Caco-2 (cell line): ENCODE measurements at regions not wholly inside any gene's neighbourhood (a gene's known extent, or its start where the extent isn't known, plus 50 kb on each side); places are given as distances from the start of the nearest gene placed in this dataset.

Source experiments
- BruUV-seq: library from RNA; stranded (reverse); fragments of 400-500 nt; replicated peaks from 2 replicates; lab custom pipeline; 2021; lab: Mats Ljungman, UMichigan
- CTCF ChIA-PET: fragments of 300-600 bp; sonication (Branson Sonifier 250); formaldehyde crosslinking; loops from one replicate; lab custom pipeline; 2022; ENCODE audit warnings: antibody characterized with exemption; lab: Charles Lee
- POLR2A ChIA-PET: fragments of 300-600 bp; sonication (Branson Sonifier 250); formaldehyde crosslinking; loops from one replicate; lab custom pipeline; 2022; ENCODE audit warnings: antibody characterized with exemption; lab: Charles Lee
- DNase-seq, 2 experiments: peaks; one replicate each; pipeline versions ENCODE4 v3.0.0 to v3.0.0-alpha.2; 2020 to 2022
- H3K27me3 ChIP-seq: replicated peaks from 2 replicates; pipeline ENCODE4 v1.6.0; 2011; ENCODE audit warnings: low read length; ENCODE audit not compliant: control insufficient read depth, insufficient read depth
- H3K36me3 ChIP-seq: 2 replicates; pipeline ENCODE4 v1.5.1; 2011; ENCODE audit warnings: low read length; ENCODE audit not compliant: control insufficient read depth, insufficient read depth
- H3K4me1 ChIP-seq: fragments of 250-450 bp; sonication (Bioruptor Pico); 2 replicates; pipeline ENCODE4 v1.5.1; 2020; ENCODE audit warnings: mild to moderate bottlenecking
- H3K4me3 ChIP-seq: 2 replicates; pipeline ENCODE4 v1.5.1; 2011; ENCODE audit warnings: low read depth, mild to moderate bottlenecking, control low read depth, low read length
- H3K9me3 ChIP-seq: fragments of 250-450 bp; sonication (Bioruptor Pico); 2 replicates; pipeline ENCODE4 v1.5.1; 2020; ENCODE audit warnings: mild to moderate bottlenecking, moderate library complexity
- H3K27ac Mint-ChIP-seq: one replicate; pipeline ENCODE4 v1.8.0; 2022; ENCODE audit warnings: mixed read lengths; ENCODE audit not compliant: unreplicated experiment
- H3K27me3 Mint-ChIP-seq: one replicate; pipeline ENCODE4 v1.8.0; 2022; ENCODE audit warnings: mixed read lengths; ENCODE audit not compliant: insufficient read depth, unreplicated experiment
- H3K36me3 Mint-ChIP-seq: one replicate; pipeline ENCODE4 v1.8.0; 2022; ENCODE audit warnings: mild to moderate bottlenecking, mixed read lengths; ENCODE audit not compliant: insufficient read depth, unreplicated experiment
- H3K4me1 Mint-ChIP-seq: one replicate; pipeline ENCODE4 v1.8.0; 2022; ENCODE audit warnings: low read depth, mixed read lengths; ENCODE audit not compliant: unreplicated experiment
- H3K4me3 Mint-ChIP-seq: one replicate; pipeline ENCODE4 v1.8.0; 2022; ENCODE audit warnings: mild to moderate bottlenecking, moderate library complexity, mixed read lengths; ENCODE audit not compliant: unreplicated experiment
- H3K9me3 Mint-ChIP-seq: one replicate; pipeline ENCODE4 v1.8.0; 2022; ENCODE audit warnings: mixed read lengths; ENCODE audit not compliant: unreplicated experiment
- CTCF ChIP-seq, 2 experiments: fragments of 200-600 bp in 1 of 2; IDR thresholded peaks; 1 replicate in 1 of 2; 2 replicates in 1 of 2; pipeline versions ENCODE4 v1.5.1 to v1.8.0; 2011 to 2022; ENCODE audit warnings: antibody characterized with exemption in 1 of 2, control low read depth in 1 of 2, inconsistent platforms in 1 of 2, low read depth in 1 of 2, low read length in 1 of 2, mild to moderate bottlenecking in 1 of 2, moderate library complexity in 1 of 2; ENCODE audit not compliant: insufficient read depth in 1 of 2, severe bottlenecking in 1 of 2, unreplicated experiment in 1 of 2
- intact Hi-C: fragments of 100-400 bp; cut with micrococcal nuclease; formaldehyde crosslinking; loops from one replicate; pipeline ENCODE4 v1.10.0; 2022; ENCODE audit not compliant: unreplicated experiment

GRCh38 chr5:38104497-38105230 lies 153.7 kb upstream of the EGFLAM start:
- no peaks in the 10 kb centered on the region for H3K9me3 Mint-ChIP-seq
- H3K36me3 Mint-ChIP-seq = no peaks in the 10 kb centered on the region
- no peak overlapping the region for H3K27ac Mint-ChIP-seq
- ChIA-PET POLR2A (no interaction called here), CTCF (no interaction called here)
- no peak overlapping the region for H3K4me3 Mint-ChIP-seq
- peaks cover 9% of the 10 kb centered on the region for H3K4me1 ChIP-seq
- no peaks in the 10 kb centered on the region for H3K27me3 ChIP-seq
- no peaks in the 10 kb centered on the region for H3K36me3 ChIP-seq
- DNase-seq = peak in 1 of 2 experiments; percentile 4
- H3K27me3 Mint-ChIP-seq = no peaks in the 10 kb centered on the region
- TF ChIP-seq CTCF (IDR thresholded peaks at IDR 0.05; ENCODE audit: insufficient read depth in 1 of 2, low read depth in 1 of 2, low read length in 1 of 2, severe bottlenecking in 1 of 2, unreplicated experiment in 1 of 2) = no peak
- peaks cover 7% of the 10 kb centered on the region for H3K4me1 Mint-ChIP-seq
- no peak overlapping the region for H3K4me3 ChIP-seq
- H3K9me3 ChIP-seq = no peaks in the 10 kb centered on the region
- BruUV-seq = no TSS peak
- intact Hi-C loops = no loop called here

- CTCF ChIA-PET = no interaction called here
These were observed 156.5 kb upstream of the EGFLAM start for GRCh38 chr5:38101897-38102296.

More at GRCh38 chr5:38101897-38102296, 156.5 kb upstream of the EGFLAM start:
- no peak for TF ChIP-seq CTCF (IDR thresholded peaks at IDR 0.05; ENCODE audit: insufficient read depth in 1 of 2, low read depth in 1 of 2, low read length in 1 of 2, severe bottlenecking in 1 of 2, unreplicated experiment in 1 of 2)
- Mint-ChIP-seq H3K4me3 (no peak overlapping the region), H3K9me3 (no peaks in the 10 kb centered on the region), H3K4me1 (peaks cover 7% of the 10 kb centered on the region), H3K27me3 (no peaks in the 10 kb centered on the region), H3K27ac (no peak overlapping the region), H3K36me3 (no peaks in the 10 kb centered on the region)
- POLR2A ChIA-PET = no interaction called here
- Histone ChIP-seq H3K9me3 (no peaks in the 10 kb centered on the region), H3K4me1 (peaks cover 9% of the 10 kb centered on the region), H3K27me3 (no peaks in the 10 kb centered on the region), H3K36me3 (no peaks in the 10 kb centered on the region), H3K4me3 (no peak overlapping the region)
- BruUV-seq = no TSS peak
- intact Hi-C loops = no loop called here
- no peak for DNase-seq
